ENCODE measurements at regions not wholly inside any gene's neighbourhood (a gene's known extent, or its start where the extent isn't known, plus 50 kb on each side); places are given as distances from the start of the nearest gene placed in this dataset.

DNA sequence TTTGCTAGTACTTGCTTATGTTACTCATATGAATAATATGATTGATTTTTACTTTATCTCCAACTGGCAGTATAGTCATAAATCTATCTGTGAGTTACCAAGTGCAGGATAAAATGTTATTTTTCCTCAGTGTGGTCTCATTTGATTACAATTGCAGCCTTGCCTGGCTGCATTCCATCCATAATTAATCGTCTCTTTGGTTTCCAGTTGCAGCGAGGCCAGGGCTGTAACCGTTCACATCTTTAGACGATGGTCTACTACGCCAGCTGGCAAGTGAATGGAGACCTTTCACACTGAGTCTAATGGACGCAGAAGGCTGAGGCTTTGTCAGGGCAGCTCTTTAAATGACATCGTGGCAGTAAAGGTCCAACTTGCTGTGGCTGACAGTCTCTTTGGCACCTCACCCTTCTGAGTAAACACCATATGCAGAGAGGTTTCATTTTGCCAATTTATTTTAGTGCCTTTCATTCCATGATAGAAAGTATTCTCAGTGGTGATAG, 84.0 kb downstream of the ARL4A start:
- TF ChIP-seq POLR2A (IDR thresholded peaks at IDR 0.05), result no peak
- no peak for TF ChIP-seq POLR2AphosphoS5 (IDR thresholded peaks at IDR 0.05)
- TF ChIP-seq EP300 (IDR thresholded peaks at IDR 0.05), result no peak
- no peak for TF ChIP-seq CTCF (IDR thresholded peaks at IDR 0.05)
- Histone ChIP-seq H3K27me3 (no peaks in the 10 kb centered on the region), H3K27ac (no peak overlapping the region), H3K36me3 (no peaks in the 10 kb centered on the region), H3K4me1 (peaks cover 0 to 27% (median 21%) of the 10 kb centered on the region in 4 donors), H3K9me3 (peaks cover 0 to 5% (median 0%) of the 10 kb centered on the region in 4 donors), H3K4me3 (no peak overlapping the region)
- WGBS, 5 donors, result 7 to 23% (median 19%) methylated on average over 7 of the region's 7 CpGs
- intact Hi-C loops (cut with DNase I; ENCODE audit: low total_unique reads), result no loop called here
- DNase-seq, result peak in 1 of 2 donors; percentile 87

- Histone ChIP-seq H3K4me3 (no peak overlapping the region), H3K27me3 (no peaks in the 10 kb centered on the region), H3K27ac (no peak overlapping the region), H3K4me1 (peaks cover 0 to 27% (median 21%) of the 10 kb centered on the region in 4 donors), H3K36me3 (no peaks in the 10 kb centered on the region), H3K9me3 (peaks cover 0 to 5% (median 0%) of the 10 kb centered on the region in 4 donors)
- TF ChIP-seq EP300 (IDR thresholded peaks at IDR 0.05) (no peak), POLR2AphosphoS5 (IDR thresholded peaks at IDR 0.05) (no peak)
- WGBS, 5 donors, result 93 to 98% (median 97%) methylated on average over 4 of the region's 4 CpGs
- no peak for DNase-seq
- intact Hi-C loops (cut with DNase I; ENCODE audit: low total_unique reads), result no loop called here
Measured at GRCh38 chr7:12772768-12773167, 85.3 kb downstream of the ARL4A start.

- 87 to 92% (median 90%) methylated on average over 2 of the region's 2 CpGs for WGBS, 5 donors
- Histone ChIP-seq H3K36me3 (no peaks in the 10 kb centered on the region), H3K4me1 (no peaks in the 10 kb centered on the region), H3K27me3 (no peaks in the 10 kb centered on the region), H3K4me3 (no peak overlapping the region), H3K9me3 (peaks cover 0 to 5% (median 0%) of the 10 kb centered on the region in 4 donors), H3K27ac (no peak overlapping the region)
- TF ChIP-seq POLR2A (IDR thresholded peaks at IDR 0.05) (no peak), POLR2AphosphoS5 (IDR thresholded peaks at IDR 0.05) (no peak), EP300 (IDR thresholded peaks at IDR 0.05) (no peak), CTCF (IDR thresholded peaks at IDR 0.05) (no peak)
- DNase-seq, result no peak
- intact Hi-C loops (cut with DNase I; ENCODE audit: low total_unique reads), result no loop called here
Measured at GRCh38 chr7:12777257-12777656, 89.8 kb downstream of the ARL4A start.

DNA sequence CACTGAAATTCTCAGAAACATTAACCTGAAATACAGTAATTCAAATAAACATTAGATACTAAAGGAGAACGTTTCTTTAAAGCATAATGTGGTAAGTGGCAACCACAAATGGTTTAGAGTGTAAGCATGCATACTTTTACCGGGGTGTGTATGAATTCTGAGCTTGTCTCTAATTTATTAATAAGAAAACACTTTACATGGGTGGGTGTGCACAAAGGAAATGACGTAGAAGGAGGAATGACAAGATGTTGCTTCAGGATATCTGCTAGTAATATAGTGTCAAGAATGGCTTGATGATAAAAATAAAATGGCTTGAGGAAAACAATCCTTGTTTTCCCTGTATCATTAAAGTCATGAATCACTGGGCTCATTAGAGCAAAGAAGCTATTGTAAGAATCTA, 92.5 kb downstream of the ARL4A start:
- no peaks in the 10 kb centered on the region for H3K4me1 ChIP-seq
- intact Hi-C loops (cut with DNase I; ENCODE audit: low total_unique reads), result no loop called here
- 42 to 53% (median 51%) methylated on average over 3 of the region's 3 CpGs for WGBS, 5 donors

More for the DNA sequence above, 92.5 kb downstream of the ARL4A start:
- Histone ChIP-seq H3K27me3 (no peaks in the 10 kb centered on the region), H3K27ac (no peak overlapping the region), H3K4me3 (no peak overlapping the region), H3K9me3 (no peaks in the 10 kb centered on the region), H3K36me3 (no peaks in the 10 kb centered on the region)
- no peak for TF ChIP-seq POLR2AphosphoS5 (IDR thresholded peaks at IDR 0.05)
- no peak for TF ChIP-seq POLR2A (IDR thresholded peaks at IDR 0.05)
- no peak for TF ChIP-seq EP300 (IDR thresholded peaks at IDR 0.05)
- no peak for TF ChIP-seq CTCF (IDR thresholded peaks at IDR 0.05)
- no peak for DNase-seq

Measured in stomach (tissue), 8 donors.